ENCODE measurements at regions not wholly inside any gene's neighbourhood (a gene's known extent, or its start where the extent isn't known, plus 50 kb on each side); places are given as distances from the start of the nearest gene placed in this dataset.

GRCh38 chr16:79816081-79816497 is 215.6 kb upstream of the MAF start:
- H3K4me3 ChIP-seq, result no peak overlapping the region
- H3K36me3 ChIP-seq (ENCODE audit: insufficient read depth, low read length), result no peaks in the 10 kb centered on the region
- no peak overlapping the region for H3K9ac ChIP-seq (ENCODE audit: insufficient read length)
- no peak for DNase-seq (ENCODE audit: low read depth, low spot score)
- no peaks in the 10 kb centered on the region for H3K9me3 ChIP-seq (ENCODE audit: low read depth, low read length)
- TF ChIP-seq EZH2 (IDR thresholded peaks at IDR 0.05), result no peak
- no peak for TF ChIP-seq POLR2AphosphoS5 (IDR thresholded peaks at IDR 0.05; ENCODE audit: borderline replicate concordance, low read depth, low read length)
- no peak for TF ChIP-seq FOXP2 (optimal IDR thresholded peaks at IDR 0.05; ENCODE audit: control extremely low read depth, extremely low read length, insufficient read depth)
- H3K27ac ChIP-seq, result no peak overlapping the region

GRCh38 chr16:79815049-79815448 is 214.5 kb upstream of the MAF start:
- H3K4me3 ChIP-seq, result no peak overlapping the region
- H3K9ac ChIP-seq (ENCODE audit: insufficient read length), result no peak overlapping the region
- no peak for TF ChIP-seq FOXP2 (optimal IDR thresholded peaks at IDR 0.05; ENCODE audit: control extremely low read depth, extremely low read length, insufficient read depth)
- TF ChIP-seq EZH2 (IDR thresholded peaks at IDR 0.05), result no peak
- no peak for TF ChIP-seq POLR2AphosphoS5 (IDR thresholded peaks at IDR 0.05; ENCODE audit: borderline replicate concordance, low read depth, low read length)
- no peaks in the 10 kb centered on the region for H3K36me3 ChIP-seq (ENCODE audit: insufficient read depth, low read length)
- H3K9me3 ChIP-seq (ENCODE audit: low read depth, low read length), result no peaks in the 10 kb centered on the region
- no peak for DNase-seq (ENCODE audit: low read depth, low spot score)
- H3K27ac ChIP-seq, result no peak overlapping the region

GRCh38 chr16:79814124-79814523 is 213.6 kb upstream of the MAF start:
- H3K4me3 ChIP-seq, result no peak overlapping the region
- no peak overlapping the region for H3K27ac ChIP-seq
- TF ChIP-seq FOXP2 (optimal IDR thresholded peaks at IDR 0.05; ENCODE audit: control extremely low read depth, extremely low read length, insufficient read depth), result no peak
- TF ChIP-seq POLR2AphosphoS5 (IDR thresholded peaks at IDR 0.05; ENCODE audit: borderline replicate concordance, low read depth, low read length), result no peak
- TF ChIP-seq EZH2 (IDR thresholded peaks at IDR 0.05), result no peak
- H3K9me3 ChIP-seq (ENCODE audit: low read depth, low read length), result no peaks in the 10 kb centered on the region
- no peak for DNase-seq (ENCODE audit: low read depth, low spot score)
- H3K36me3 ChIP-seq (ENCODE audit: insufficient read depth, low read length), result no peaks in the 10 kb centered on the region
- H3K9ac ChIP-seq (ENCODE audit: insufficient read length), result no peak overlapping the region

GRCh38 chr16:79811541-79811940 is 211.0 kb upstream of the MAF start:
- DNase-seq (ENCODE audit: low read depth, low spot score), result no peak
- TF ChIP-seq POLR2AphosphoS5 (IDR thresholded peaks at IDR 0.05; ENCODE audit: borderline replicate concordance, low read depth, low read length) (no peak), EZH2 (IDR thresholded peaks at IDR 0.05) (no peak), FOXP2 (optimal IDR thresholded peaks at IDR 0.05; ENCODE audit: control extremely low read depth, extremely low read length, insufficient read depth) (no peak)

GRCh38 chr16:79810449-79811189 is 210.1 kb upstream of the MAF start:
- no peak overlapping the region for H3K27ac ChIP-seq
- TF ChIP-seq FOXP2 (optimal IDR thresholded peaks at IDR 0.05; ENCODE audit: control extremely low read depth, extremely low read length, insufficient read depth) (no peak), EZH2 (IDR thresholded peaks at IDR 0.05) (no peak), POLR2AphosphoS5 (IDR thresholded peaks at IDR 0.05; ENCODE audit: borderline replicate concordance, low read depth, low read length) (no peak)
- no peaks in the 10 kb centered on the region for H3K9me3 ChIP-seq (ENCODE audit: low read depth, low read length)

More at GRCh38 chr16:79811541-79811940, 211.0 kb upstream of the MAF start:
- no peaks in the 10 kb centered on the region for H3K36me3 ChIP-seq (ENCODE audit: insufficient read depth, low read length)
- no peaks in the 10 kb centered on the region for H3K9me3 ChIP-seq (ENCODE audit: low read depth, low read length)
- H3K4me3 ChIP-seq, result no peak overlapping the region
- no peak overlapping the region for H3K27ac ChIP-seq
- H3K9ac ChIP-seq (ENCODE audit: insufficient read length), result no peak overlapping the region

GRCh38 chr16:79809376-79809775 is 208.8 kb upstream of the MAF start:
- no peak for TF ChIP-seq EZH2 (IDR thresholded peaks at IDR 0.05)
- TF ChIP-seq FOXP2 (optimal IDR thresholded peaks at IDR 0.05; ENCODE audit: control extremely low read depth, extremely low read length, insufficient read depth), result no peak
- TF ChIP-seq POLR2AphosphoS5 (IDR thresholded peaks at IDR 0.05; ENCODE audit: borderline replicate concordance, low read depth, low read length), result no peak
- Histone ChIP-seq H3K9me3 (ENCODE audit: low read depth, low read length) (no peaks in the 10 kb centered on the region), H3K36me3 (ENCODE audit: insufficient read depth, low read length) (no peaks in the 10 kb centered on the region), H3K4me3 (no peak overlapping the region), H3K9ac (ENCODE audit: insufficient read length) (no peak overlapping the region), H3K27ac (no peak overlapping the region)
- DNase-seq (ENCODE audit: low read depth, low spot score), result no peak

More at GRCh38 chr16:79810449-79811189, 210.1 kb upstream of the MAF start:
- Histone ChIP-seq H3K4me3 (no peak overlapping the region), H3K36me3 (ENCODE audit: insufficient read depth, low read length) (no peaks in the 10 kb centered on the region), H3K9ac (ENCODE audit: insufficient read length) (no peak overlapping the region)
- DNase-seq (ENCODE audit: low read depth, low spot score), result no peak

- no peak for DNase-seq (ENCODE audit: low read depth, low spot score)
- TF ChIP-seq FOXP2 (optimal IDR thresholded peaks at IDR 0.05; ENCODE audit: control extremely low read depth, extremely low read length, insufficient read depth), result no peak
- no peak for TF ChIP-seq POLR2AphosphoS5 (IDR thresholded peaks at IDR 0.05; ENCODE audit: borderline replicate concordance, low read depth, low read length)
- TF ChIP-seq EZH2 (IDR thresholded peaks at IDR 0.05), result no peak
- Histone ChIP-seq H3K27ac (no peak overlapping the region), H3K36me3 (ENCODE audit: insufficient read depth, low read length) (no peaks in the 10 kb centered on the region), H3K9ac (ENCODE audit: insufficient read length) (no peak overlapping the region), H3K9me3 (ENCODE audit: low read depth, low read length) (no peaks in the 10 kb centered on the region), H3K4me3 (no peak overlapping the region)
Measured at GRCh38 chr16:79808731-79809130, 208.2 kb upstream of the MAF start.

GRCh38 chr16:79806757-79807156 is 206.2 kb upstream of the MAF start:
- Histone ChIP-seq H3K36me3 (ENCODE audit: insufficient read depth, low read length) (no peaks in the 10 kb centered on the region), H3K27ac (no peak overlapping the region), H3K4me3 (no peak overlapping the region), H3K9me3 (ENCODE audit: low read depth, low read length) (no peaks in the 10 kb centered on the region), H3K9ac (ENCODE audit: insufficient read length) (no peak overlapping the region)
- TF ChIP-seq POLR2AphosphoS5 (IDR thresholded peaks at IDR 0.05; ENCODE audit: borderline replicate concordance, low read depth, low read length), result no peak
- TF ChIP-seq EZH2 (IDR thresholded peaks at IDR 0.05), result no peak
- no peak for TF ChIP-seq FOXP2 (optimal IDR thresholded peaks at IDR 0.05; ENCODE audit: control extremely low read depth, extremely low read length, insufficient read depth)
- no peak for DNase-seq (ENCODE audit: low read depth, low spot score)
